HG02678 (cell line): ENCODE measurements at regions not wholly inside any gene's neighbourhood (a gene's known extent, or its start where the extent isn't known, plus 50 kb on each side); places are given as distances from the start of the nearest gene placed in this dataset.
"Not testable (repeated sequence)": the region's sequence is repeated elsewhere in the genome, so short reads cannot be mapped to it uniquely, and the experiment has no call there.

Experiments used
- ATAC-seq: cut with Tn5 transposase; IDR thresholded peaks from one replicate; pipeline ENCODE4 v1.9.1; 2021; ENCODE audit warnings: mild to moderate bottlenecking, moderate library complexity; ENCODE audit not compliant: unreplicated experiment

DNA sequence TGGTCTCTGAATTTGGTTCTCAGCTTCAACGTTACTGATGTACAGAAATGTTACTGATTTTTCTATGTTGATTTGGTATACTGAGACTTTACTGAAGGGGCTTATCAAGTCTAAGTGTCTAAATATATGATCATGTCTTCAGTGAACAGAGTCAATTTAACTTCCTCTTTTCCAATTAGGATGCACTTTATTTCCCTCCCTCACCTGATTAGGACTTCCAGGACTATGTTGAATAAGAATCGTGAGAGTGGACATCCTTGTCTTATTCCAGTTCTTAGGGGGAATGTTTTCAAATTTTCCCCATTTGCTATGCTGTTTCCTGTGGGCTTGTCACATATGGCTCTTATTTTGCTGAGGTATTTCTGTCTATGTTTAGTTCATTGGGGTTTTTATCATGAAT is 349.5 kb downstream of the PRR16 start:
- no peak for ATAC-seq

DNA sequence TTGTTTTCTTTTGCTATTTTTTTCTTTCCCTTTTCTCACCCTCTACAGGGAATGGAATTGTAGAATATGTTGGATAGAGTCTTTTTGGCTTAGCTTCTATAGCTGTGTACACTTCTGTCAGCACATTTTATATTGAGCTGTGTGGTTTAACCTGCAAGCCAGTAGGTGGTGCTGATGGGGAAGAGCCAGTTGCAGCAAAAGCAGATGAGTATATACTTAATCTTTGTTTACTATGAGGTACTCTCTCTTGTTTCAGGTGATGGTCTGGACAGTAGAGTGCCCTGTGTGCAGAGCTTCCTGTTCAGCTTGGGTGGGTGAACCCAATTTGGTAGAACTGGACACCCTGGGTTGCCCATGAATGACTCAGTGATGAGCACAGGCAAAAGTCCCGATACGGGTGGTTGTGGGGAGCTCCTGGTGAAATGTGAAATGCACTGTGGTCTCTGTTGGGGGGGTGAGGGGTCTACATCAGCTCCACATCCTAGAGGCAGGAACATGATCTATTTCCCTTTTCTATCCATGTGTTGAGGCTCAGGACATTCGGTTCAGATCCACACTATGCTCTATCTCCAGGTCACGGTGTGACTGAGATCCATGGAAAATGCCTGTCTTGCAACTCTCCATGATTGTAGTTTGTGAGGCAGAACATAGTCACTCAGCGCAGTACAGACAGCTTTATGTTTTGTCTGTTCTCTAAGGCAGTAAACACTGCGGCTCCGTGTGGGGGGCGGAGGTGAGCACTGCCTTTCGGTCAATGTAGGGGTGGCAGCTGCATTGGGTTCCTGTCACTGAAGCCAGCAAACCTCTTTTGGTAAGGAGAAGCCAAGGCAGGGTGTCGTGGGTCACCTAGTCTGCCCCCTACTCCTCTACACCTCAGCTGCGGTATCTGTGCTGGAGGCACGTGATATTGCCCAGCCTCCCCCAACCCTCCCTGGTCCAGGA is 353.2 kb downstream of the PRR16 start:
- no peak for ATAC-seq

DNA sequence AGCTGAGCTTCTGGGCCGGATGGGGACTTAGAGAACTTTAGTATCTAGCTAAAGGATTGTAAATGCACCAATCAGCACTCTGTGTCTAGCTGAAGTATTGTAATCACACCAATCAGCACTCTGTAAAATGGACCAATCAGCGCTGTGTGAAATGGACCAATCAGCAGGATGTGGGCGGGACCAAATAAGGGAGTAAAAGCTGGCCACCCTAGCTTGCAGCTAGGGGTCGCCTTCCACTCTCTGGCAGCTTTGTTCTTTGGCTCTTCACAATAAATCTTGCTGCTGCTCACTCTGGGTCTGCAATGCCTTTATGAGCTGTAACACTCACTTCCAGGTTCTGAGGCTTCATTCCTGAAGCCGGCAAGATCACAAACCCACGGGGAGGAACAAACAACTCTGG is 354.0 kb downstream of the PRR16 start:
- no peak for ATAC-seq

DNA sequence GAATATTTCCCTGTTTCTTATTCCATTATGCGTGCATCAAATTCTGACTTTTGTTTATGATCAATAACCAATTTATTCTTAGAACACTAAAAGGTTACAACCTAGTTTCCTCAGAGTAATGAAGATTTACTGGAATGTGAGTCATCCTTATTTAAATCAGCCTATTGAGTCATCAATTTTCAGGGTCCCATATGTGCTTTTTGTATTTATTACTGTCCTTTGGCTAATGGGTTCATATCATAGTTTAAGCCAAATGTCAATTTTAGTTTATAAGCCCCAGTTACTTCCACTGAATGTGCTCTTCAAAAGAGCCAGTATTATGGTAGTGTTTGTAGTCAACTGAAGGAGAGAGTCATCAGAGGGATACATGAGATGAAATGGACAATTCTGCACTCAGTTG is 359.2 kb downstream of the PRR16 start:
- no peak for ATAC-seq

DNA sequence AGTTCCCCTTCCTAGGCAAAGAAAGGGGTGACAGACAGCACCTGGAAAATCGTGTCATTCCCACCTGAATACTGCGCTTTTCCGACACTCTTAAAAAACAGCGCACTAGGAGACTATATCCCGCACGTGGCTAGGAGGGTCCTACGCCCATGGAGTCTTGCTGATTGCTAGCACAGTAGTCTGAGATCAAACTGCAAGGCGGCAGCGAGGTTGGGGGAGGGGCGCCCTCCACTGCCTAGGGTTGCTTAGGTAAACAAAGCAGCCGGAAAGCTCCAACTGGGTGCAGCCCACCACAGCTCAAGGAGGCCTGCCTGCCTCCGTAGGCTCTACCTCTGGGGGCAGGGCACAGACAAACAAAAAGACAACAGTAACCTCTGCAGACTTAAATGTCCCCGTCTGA is 367.5 kb downstream of the PRR16 start:
- not testable (repeated sequence) for ATAC-seq

DNA sequence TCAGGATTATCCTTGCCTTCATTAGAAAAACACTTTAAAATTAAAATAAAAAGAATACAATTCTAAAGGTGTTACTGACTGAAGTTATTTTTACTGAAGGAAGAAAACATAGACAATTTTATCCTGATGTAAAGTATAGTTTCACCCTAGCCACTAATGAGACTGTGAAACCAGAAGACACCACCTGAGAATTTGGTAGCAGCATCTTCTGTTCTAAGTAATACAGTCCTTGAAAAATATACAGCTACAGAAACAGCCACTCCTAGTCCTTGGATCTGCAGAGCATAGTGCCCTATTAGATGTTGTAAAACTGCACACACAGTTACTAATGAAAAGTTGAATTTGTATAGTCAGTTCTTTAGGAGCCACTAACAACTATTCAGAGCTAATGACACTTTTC is 377.7 kb downstream of the PRR16 start:
- ATAC-seq: no peak

DNA sequence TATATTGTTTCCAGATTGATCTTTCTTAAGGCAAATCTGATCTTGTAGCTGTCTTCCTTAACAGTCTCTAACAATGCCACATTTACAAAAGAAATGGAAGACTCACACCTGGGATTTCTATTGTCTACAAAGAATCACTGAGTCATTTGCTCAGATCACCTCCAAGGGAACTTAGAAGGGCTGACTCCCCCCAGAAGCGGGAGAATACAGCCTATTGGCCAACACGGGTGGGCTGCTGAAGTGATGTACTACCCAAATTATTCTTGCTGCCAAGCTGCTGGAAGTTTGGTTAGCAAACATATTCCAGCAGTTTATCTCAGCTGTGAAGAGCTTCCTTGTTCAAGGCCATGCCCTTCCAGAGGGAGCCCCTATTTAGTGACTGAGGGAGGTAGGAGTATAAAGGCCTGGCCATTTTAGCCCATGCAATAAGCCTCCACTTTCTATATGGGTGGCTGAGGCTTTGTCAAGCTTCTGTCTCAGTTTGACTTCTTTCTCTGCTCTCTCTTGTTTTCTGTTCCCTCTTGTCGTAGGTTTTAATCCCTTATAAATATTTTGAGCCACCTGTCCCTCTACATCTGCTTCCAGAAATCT is 379.4 kb downstream of the PRR16 start:
- no peak for ATAC-seq

DNA sequence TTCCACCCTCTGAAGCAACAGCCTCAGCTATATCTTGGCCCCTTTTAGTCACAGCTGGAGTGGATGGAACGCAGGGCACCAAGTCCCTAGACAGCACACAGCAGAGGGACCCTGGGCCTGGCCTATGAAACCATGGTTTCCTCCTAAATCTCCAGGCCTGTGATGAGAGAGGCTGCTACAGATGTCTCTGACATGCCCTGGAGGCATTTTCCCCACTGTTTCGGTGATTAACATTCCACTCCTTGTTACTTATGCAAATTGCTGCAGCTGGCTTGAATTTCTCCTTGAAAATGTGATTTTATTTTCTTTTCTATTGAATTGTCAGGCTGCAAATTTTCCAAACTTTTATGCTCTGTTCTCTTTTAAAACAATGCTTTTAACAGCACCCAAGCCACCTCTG is 384.8 kb downstream of the PRR16 start:
- ATAC-seq: no peak

DNA sequence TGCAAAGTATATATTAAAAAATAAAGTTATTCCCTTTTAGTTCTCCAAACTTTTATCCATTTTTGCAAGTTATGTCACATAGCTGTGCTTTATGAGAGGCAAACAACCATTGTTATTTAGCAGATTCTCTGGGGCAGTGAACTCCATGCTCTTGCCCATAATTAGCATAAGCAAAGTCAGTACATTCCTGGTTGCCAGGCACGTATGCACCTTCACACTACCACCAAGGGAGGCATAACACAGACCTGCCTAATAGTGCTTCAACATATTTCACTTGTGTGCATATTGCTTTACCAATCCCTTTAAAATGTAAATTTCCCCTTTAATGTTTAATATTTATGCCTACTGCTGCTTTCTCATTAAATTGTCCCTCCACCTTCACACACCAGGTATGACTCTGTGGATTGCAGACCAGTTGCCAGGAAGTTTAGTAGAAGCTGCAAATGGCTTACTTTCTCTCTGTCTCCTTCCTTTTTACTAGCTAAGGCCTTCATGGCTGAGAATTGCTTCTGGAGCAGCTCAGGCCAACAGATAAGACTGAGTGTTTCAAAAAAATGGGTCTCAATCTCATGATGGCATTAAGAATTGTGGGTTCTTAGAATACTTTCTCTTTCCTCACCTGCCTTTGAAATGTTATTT is 388.2 kb downstream of the PRR16 start:
- ATAC-seq: no peak

DNA sequence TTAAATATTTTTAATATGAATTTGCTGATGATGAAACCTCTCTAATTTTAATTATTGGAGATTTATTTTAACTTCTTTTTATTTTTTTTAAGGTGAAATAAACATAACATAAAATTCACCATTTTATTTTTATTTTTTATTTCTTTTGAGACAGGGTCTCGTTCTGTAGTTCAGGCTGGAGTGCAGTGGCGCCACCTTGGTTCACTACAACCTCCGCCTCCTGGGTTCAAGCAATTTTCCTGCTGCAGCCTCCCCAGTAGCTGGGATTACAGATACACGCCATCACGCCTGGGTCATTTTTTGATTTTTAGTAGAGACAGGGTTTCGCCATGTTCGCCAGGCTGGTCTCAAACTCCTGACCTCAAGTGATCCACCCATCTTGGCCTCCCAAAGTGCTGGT is 402.9 kb downstream of the PRR16 start:
- no peak for ATAC-seq

DNA sequence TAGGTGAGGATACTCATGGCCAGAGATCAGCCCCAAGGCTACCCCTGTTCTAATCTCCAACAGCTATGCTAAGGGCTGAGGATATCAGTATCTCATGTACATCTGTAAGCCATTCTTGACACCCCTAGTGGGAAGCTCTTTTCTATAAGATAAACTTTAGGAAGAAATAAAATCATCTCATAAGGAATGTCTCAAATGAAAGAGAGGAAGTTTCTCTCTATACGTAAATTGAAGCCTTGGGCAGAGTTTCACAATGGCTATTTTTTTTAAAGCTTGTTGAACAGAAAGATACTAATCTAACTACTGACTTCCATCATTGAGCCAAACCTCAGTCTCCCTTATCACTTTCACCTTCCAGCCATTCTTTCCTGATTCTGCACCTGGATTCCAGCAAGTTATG is 405.7 kb downstream of the PRR16 start:
- ATAC-seq: no peak

DNA sequence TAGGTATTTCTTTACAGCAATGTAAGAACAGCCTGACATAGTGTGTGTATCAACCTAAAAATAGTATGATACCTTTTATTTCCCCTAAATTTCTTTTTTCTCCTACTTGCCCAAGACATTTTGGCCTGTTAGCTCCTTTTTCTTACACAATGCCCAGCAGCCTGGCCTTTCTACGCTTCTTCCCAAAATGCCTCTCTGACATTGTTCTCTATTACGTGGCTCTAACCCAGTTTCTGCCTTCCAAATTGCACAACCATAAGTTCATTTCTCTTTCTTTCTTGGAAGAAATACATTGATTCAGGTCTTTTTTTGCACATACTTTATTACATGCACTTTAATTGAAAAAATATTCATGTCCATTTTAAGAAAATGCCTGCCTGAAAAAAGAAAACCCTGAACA is 408.2 kb downstream of the PRR16 start:
- no peak for ATAC-seq

DNA sequence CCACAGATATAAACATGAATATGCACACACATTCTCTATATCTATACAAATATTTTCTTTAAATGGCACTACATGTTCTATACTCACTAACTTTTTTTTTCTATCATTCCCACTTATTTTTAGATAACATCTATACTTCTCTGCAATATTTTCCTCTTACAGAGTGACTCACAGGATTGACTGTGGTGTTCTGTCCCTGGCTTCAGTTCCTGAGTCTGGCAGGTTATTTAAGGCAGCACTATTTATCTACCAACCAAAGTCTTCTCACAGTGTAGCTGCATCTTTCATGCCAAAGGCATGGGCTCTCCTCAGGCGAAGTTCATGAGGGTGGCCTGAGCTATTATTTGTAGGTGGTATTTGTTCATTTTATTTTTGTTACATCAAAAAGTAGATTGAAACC is 409.0 kb downstream of the PRR16 start:
- no peak for ATAC-seq

DNA sequence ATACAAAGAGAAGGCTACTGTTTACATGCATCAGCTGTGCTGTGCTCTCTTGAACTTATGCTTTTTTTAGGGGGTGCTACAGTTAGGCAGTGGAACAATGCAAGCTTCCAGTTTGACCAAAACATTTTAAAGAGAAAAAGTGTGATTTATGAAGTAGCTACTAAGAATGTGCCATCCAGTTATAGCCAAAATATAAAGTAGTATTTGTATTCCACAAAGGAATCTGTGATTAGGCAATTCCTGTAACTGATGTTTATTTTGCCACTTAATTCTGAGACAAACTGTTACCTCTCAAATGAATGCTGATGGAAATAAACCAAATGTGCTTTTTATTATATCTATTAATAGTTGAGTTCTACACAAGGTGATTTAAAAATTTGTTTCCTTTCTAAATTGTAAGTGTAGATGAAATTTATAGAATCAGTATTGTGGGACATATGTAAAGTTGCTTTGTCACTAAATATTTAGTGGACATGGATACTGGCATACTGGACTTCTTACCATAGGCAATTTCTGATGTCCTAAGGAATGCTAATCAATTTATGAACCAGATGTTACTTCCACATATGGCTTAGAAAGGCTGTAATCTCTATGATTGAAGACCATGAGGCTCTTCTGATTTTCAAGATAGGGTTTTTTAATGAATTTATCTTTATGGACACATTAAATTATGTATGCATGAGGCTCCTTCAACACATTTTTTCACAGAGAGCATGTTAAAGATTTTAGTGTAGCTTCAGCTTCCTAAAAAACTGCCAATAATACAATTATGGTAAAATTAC is 410.2 kb downstream of the PRR16 start:
- no peak for ATAC-seq

DNA sequence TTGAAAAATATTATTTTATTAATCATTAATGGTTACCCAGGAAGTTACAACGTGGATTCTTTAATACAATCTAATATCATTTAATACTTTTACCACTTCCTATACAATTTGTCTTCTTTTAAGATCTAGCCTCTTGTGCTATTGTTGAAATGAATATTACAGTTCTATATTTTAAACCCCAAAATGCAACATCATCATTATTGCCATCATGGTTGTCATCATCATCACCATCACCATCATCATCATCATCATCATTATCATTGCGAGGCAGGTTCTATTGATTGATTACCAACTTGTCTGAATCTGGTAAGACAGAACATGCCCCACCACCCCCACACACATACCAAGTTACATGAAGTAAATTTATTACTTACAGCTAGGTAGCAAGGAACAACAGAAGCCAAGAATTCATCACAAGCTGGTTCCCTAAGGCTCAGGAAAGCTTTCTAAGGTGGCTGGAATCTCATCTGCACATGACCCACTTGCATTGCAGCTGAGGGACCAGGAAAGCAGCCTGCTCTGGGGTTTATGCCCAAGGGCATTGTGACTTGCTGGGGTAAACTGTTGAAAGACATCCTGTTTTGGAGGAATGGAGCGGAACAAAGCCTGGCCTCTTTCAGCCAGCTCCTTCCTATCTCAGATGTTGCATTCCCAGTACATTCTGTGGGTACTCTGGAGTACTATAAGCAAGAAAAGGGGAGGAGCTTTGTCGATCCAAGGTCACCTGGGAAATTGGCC is 418.1 kb downstream of the PRR16 start:
- ATAC-seq: no peak

DNA sequence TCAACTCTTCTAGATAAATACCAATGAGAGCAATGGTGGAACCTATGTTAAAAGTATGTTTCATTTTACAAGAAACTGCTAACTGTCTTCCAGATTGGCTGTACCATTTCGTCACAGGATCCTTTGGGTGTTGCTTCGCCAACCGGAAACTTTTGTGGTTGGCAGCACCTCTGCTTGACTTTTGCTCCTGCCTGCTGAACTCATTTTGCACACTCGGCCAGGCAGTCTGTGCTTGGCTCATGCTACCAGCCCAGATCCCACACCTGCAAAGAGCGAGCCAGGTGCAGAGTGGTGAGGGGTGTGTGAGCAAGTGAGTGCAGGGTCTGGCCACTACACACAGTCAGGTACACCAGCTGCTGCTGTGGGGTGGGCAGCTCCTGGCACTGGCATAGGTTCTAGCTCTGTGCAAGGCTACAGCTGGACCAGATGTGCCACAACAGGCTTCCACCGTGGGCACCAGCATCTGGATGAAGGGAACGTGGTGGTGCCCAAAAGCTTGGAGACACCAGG is 422.3 kb downstream of the PRR16 start:
- ATAC-seq: no peak

DNA sequence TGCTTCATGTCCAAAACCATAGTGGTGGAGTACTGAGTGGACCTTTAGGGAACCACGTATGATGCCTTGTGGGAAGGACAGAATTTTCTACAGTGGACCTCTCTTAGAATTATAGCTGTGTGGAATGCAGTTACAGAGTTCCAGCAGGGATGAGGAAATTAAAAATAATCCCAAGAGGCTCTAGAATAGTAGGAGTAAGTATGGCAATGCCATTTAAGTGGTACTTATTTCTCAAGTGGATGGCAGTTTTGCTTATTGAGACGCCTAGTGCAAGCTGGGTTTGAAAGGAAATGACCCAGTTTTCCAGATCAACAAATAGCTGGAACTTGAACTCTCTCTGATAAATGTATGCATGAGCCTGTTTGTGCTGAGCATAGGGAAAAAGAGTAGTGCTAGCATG is 431.6 kb downstream of the PRR16 start:
- no peak for ATAC-seq

DNA sequence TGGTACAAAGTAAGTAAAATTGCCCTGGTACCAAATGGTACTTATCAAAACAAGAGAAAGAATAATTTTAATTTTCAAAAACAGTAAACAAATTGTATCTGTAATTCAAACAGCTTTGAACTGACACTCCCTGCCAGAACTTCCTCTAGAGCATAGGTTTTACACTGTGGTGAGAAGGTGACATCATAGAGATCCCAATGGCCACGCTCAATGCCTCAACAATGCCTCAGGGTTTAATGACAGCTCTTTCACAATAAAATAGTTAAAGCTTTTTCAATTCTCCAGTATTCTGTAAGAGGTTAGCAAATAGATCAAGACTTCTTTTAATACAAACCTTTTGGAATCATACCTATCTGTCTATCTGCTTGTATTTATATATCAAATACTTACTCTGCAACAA is 437.1 kb downstream of the PRR16 start:
- no peak for ATAC-seq

DNA sequence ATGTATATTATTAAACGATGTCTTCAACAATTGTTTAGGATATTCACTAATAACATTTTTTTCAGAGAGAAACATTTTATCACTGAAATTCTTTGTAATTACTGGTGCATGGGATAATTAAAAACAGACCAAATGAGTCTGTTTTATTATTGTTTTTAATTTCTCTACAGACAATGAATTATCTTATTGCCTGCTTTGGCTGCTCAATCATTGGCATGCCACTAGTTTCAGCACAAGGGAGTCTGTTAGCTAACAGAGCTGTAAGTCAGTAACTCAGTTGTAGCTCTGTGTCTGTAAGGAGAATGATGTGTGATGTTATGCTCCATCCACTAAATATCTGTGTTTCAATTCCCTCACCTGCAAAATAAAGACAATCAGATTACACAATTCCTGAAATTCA is 443.9 kb downstream of the PRR16 start:
- ATAC-seq: no peak

DNA sequence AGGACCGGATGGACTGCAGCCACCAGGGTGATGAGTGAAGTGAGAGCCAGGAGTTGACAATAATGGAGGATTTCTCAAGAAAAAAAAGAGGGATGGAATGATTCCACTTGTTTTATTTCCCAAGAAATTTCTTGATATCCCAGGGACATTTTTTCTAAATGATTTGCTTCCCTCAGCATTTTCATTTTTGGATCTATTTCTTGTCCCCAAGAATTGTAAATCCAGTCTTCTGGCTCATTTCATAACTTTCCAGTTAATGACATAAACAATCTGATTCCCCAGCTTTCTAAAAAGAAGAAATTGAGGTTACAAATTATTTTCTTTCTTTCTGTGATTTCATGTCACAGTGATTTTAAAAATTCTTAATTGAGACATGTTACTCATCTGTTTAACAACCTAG is 446.5 kb downstream of the PRR16 start:
- no peak for ATAC-seq
